ENCODE measurements at regions not wholly inside any gene's neighbourhood (a gene's known extent, or its start where the extent isn't known, plus 50 kb on each side); places are given as distances from the start of the nearest gene placed in this dataset.

DNA sequence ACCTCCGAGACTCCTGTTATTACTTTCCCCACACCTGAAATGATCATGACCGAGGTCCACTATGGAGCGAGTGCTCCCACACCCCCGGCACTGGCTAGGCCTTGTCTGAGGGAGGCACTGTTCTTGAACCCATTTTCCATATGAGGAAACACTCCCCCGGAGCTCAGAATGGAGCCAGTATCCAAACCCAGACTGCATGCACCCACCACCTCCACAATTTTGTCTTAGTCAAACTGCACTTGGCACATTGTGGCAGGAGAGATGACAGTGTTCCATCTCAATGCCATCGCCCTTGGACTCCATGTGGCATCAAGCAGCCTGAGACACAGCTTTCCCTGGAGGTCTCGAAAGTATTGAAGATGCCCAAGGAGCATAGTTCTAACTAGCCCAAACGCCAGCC lies 154.1 kb downstream of the NUP210 start:
- DNase-seq, result no peak

DNA sequence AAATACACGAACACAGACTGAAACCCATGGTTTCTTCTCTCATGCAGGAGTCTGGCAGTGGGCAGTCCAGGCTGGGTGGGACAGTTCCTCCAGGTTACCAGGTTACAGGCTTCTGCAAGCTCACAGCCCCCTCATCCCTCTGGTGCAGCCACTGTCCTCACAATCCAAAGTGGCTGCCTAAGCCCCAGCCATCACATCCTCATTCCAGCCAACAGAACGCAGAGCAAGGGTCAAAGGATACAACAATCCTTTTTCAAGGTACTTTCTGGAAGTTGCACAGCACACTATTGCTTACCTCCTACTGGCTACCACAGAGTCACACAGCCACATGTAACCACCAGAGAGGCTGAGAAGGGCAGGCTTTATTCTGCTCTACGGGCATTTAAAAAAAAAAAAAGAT lies 154.6 kb downstream of the NUP210 start:
- DNase-seq, result no peak

DNA sequence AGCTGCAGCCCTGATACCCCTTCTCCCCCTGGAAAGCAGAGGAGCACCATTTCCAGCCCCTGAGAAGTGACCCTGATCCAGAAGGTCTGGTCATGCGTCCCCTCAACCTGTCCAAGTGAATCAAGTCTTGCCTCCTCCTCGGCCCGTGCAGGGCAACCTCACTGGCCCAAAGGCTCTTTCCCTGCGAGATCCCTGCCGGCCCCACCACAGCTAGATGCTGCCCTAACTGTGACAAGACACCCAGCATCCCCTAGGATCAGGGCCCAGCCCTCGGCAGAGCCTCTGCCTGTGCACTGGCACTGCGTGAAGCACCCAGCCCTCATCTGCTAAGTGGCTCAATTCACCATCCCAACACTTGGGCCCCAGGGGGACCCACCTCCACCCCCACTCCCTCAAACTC lies 155.1 kb downstream of the NUP210 start:
- no peak for DNase-seq

DNA sequence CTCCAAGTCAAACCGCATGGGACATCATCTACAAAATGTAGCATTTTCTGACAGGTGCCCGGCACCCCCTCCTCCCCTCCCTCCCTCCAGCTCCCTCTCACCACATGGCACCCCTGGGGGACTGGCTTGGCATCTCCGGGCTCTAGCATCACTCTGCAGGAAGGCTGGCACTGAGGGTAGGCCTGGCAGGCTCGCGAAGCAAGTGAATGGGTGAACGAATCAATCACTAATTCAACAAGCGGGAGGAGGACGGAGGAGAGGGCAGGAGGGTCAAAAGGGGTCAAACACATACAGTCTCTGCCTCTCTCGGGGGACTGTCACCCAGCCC lies 155.7 kb downstream of the NUP210 start:
- DNase-seq, result no peak

DNA sequence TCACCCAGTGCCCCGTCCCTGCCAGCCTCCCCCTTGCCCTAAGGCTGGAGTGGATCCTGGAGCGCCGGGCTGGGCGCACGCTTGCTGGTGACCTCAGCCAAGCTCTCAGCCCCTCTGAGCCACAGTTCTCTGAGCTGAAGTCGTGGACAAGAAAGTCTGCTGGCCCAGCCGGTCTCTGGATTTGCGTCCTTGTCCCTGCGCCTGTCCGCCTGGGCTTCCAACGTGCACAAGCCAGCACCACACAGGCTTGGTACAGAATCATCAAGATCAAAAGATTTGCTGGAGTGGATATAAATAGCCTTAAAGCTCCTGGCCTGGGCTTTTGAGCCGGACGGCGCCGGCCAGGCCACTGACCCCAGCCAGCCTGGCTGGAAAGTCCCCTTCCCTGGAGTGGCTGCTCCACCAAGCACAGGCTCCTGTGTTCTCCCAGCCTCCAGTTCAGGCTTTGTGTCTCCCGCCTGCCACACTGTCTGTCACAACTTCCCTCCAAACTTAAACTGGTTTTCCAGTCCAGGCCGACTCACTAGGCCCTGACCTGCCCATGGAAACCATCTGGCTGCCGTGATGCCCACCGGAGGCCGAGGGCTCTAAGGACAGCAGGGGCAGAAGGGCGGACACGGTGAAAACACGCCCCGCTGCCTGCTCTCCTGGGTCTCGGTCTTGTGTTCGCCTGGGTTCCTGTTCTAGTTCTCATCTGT lies 156.2 kb downstream of the NUP210 start:
- peak in 4 of 56 donors; percentile 13 to 59 (median 25) for DNase-seq

DNA sequence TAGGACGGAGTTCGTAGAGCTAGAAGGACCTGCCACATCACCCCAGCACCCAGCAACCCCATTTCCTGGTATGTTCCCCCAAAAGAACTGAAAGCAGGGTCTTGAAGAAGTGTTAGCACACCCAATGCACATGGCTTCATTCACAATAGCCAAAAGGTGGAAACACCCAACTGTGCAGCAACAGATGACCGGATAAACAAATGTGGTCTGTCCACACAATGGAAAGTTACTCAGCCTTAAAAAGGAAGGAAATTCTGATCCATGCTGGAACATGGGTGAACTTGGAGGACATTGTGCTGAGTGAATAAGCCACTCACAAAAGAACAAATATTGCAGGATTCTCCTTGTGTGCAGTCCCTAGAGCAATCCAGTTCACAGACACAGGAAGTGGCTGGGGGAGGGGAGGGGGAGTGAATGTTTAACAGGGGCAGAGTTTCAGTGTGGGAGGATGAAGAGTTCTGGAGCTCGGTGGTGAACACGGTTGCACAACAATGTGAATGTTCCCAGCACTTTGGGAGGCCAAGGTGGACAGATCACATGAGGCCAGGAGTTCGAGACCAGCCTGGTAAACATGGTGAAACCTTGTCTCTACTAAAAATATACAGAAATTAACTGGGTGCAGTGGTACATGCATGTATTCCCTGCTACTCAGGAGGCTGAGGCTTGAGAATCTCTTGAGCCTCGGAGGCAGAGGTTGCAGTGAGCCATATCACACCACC lies 157.5 kb downstream of the NUP210 start:
- DNase-seq, result no peak

DNA sequence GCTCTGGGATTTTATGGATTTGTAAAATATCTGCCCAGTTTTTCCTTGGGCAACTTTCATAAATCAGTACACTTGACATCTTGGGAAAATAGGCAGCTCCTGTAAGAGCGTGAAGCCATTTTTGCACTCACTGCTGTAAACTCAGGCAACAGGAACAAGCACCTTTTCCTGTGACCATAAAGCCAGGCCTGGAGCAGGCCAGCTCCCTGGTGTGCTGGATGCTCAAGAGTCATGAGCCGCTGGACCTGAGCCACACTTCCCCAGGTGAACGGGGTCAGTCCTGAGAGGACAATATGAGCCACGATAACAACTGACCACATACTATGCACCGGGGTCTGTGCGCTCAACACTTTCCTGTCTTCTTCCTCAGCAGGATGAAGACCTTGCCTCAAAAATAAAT lies 158.2 kb downstream of the NUP210 start:
- no peak for DNase-seq

DNA sequence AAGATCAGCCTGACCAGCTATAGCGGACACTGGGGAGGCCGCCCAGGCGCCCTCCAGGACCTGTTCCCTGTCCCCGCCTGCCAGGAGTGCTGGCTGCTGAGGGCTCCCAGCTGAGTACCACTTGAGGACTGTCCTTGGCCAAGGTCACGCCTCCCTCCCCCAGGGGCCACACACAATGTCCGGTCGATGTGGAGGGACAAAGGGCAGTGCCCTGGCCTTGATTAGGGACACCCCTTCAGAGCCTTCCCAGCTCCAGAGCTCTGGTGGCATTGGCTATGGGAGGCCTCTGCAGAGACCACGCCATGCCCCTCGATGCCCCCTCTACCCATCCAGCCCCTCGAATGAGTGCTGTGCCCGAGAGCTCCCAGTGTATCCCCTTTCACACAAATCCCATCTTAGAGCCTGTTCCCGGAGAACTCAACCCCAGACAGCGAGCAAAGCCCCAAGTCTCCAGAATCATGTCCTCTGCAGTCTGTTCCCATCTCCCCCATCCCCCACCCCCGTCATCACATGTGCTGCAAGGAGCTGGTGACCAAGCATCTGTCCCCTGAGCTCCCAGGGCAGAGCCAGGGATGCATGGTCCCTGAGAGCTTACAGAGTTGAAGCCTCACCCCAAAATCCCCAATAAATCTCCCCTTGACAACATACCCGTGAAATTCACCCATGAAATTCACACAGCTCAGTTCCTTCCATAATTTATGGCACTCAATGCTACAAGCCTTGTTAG lies 158.9 kb downstream of the NUP210 start:
- DNase-seq, result no peak

DNA sequence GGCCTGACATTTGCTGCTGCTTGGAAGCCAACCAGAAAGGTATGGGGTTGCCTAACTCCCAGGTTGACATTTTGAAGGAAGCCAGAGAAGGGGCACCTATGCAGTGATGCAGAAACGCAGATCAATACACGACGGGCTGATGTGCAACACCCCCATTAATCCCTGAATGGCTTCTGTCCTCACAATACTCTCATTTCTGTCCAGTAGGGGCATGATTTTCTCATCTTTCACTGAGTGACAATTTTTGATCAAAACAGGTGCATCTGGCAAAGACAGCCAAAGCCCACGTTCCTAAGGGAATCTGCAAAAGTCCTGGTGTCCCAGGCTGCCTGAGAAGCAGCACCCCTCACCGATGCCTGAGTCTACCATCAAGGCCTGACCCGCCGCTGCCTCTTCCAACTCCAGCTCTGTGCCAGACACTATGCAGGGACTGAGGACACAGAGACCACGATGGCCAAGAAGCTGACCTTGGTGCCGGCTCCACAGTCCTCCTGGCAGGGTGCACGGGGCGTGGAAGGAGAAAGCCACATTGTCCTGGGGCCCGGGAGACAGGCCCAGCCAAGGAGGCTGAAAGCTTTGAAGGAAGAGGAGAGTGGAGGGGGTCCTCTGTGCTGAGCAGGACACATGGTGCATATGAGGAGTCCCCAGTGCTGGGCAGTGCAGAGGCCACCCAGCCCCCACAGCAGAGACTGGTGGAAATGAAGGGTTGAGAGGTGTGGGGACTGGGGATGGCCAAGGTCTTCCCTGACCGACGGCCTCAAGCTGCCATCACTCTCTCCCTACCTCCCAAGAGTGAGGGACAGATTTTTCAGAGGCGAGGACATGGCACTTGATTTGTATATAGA lies 159.6 kb downstream of the NUP210 start:
- no peak for DNase-seq

DNA sequence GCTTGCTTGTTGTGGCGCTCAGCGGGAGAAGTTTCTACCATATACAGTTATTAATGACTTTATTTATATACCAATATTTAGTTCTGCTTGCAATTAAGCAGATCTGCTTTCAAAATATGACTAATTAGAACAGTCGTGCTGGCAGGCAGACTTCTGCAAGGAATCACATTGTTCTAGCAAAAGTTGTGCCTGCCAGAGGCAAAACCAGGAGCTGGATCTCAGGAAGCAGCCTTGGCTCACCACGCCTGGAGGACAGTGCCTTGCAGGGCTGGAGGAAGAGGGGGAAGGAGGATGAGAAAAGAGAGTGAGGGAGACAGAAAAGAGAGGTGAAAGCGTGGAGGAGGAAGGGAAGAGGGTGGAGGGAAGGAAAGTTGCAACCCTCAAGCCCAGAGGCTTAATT lies 160.3 kb downstream of the NUP210 start:
- no peak for DNase-seq

DNA sequence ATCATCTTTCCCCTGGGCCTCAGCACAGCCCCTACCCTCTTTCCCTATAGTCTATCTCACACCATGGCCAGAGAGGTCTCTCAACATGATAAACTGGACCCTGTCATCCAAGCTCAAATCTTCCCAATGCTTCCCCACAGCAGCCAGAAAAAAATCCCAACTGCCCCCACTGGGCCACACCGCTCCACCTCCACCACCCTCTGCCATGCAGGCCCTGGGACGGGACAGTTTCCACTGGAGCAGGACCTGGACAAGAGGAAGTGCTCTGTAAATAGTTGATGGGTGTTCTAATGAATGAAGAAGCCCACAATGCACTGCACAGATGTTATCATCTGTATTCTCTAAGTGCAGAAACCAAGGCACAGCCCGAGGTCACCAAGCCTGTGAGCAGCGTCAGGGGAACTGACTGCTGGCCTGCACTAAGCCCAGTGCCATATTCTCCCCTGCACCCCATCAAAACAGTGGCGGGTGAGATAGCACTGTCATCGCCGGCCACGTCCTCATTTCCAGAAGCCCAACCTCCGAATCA lies 161.1 kb downstream of the NUP210 start:
- DNase-seq, result no peak

DNA sequence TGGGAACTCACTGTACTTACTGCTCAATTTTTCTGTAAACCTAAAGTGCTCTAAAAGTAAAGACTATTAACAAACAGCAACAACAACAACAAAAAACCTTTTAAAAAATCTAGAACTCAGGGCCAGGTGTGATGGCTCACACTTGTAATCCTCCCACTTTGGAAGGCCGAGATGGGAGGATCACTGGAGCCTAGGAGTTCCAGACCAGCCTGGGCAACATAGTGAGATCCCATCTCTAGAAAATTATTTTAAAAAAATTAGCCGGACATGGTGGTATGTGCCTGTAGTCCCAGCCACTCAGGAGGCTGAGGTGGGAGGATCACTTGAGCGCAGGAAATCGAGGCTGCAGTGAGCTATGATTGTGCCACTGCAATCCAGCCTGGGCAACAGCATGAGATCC lies 161.8 kb downstream of the NUP210 start:
- no peak for DNase-seq

DNA sequence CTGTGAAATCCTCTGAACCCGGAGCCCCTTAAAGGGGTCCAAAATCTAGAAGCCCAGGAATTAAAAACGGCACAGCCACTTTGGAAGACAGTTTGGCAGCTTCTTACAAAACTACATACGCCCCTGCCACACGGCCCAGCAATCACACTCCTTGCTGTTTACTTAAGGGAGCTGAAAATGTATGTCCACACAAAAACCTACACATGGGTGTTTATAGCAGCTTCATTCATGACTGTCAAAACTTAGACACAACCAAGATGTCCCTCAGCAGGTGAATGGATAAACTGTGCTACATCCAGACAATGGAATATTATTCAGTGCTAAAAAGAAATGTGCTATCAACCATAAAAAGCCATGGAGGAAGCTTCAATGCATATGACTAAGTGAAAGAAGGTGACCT lies 162.5 kb downstream of the NUP210 start:
- DNase-seq, result no peak

DNA sequence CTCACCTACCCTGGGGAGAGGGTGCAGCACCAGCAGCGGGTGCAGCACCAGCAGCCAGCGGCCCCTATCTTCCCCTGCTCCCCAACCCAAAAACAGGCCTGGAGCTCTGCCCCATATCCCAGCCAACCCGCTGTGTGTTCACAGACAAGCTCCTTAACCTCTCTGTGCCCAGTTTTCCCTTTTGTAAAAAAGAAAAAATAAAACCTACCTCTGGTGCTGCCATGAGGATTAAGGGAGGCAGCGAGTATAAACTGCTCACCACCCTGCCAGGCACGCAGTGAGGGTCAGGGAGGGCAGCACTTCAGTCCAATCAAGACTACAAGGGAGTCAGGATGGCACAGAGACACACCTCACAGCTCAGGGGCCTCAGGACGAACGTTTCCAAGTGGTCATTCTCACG lies 163.3 kb downstream of the NUP210 start:
- DNase-seq, result no peak

DNA sequence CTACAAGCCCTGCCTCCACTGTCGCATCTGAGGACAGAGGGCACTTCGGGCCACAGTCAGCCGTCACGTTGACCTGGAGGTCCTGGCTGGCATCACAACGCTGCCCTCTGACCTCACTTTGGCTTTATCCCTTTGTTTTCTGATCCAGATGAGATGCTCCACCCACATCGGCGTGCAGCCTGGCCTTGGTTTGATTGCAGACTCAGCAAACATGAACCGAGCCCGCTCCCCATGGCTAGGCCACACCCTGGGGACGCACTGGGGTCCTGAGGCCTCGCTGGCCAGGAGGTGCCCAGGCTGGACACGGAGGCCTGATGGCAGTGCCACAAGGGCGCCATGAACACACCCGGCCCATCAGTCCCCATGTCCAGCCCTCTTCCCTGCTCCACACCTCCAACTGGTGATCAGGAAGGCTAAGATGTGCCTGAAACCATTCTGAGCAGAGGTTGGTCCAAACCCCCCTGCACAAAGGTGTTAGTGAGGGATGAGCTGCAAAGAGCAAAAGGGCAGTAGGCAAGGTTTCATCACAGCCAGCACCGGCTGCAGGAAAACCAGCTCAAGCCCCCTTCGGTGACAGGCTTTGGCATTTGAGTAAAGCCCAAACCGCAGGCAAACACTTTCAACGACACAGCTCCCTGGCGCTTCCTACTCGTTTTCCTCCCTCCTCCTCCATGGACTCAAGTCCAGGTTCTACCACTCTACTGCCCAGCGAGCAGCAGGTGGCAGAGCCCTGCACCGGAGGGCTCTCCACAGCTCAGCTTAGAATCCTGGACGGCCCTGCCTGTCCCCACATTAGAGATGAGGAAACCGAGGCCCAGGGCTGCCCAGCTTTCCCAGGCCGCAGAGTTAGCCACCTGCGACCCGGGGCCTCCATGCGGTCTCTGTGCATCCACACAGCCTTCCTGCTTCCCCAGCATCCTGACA lies 165.8 kb downstream of the NUP210 start:
- no peak for DNase-seq

DNA sequence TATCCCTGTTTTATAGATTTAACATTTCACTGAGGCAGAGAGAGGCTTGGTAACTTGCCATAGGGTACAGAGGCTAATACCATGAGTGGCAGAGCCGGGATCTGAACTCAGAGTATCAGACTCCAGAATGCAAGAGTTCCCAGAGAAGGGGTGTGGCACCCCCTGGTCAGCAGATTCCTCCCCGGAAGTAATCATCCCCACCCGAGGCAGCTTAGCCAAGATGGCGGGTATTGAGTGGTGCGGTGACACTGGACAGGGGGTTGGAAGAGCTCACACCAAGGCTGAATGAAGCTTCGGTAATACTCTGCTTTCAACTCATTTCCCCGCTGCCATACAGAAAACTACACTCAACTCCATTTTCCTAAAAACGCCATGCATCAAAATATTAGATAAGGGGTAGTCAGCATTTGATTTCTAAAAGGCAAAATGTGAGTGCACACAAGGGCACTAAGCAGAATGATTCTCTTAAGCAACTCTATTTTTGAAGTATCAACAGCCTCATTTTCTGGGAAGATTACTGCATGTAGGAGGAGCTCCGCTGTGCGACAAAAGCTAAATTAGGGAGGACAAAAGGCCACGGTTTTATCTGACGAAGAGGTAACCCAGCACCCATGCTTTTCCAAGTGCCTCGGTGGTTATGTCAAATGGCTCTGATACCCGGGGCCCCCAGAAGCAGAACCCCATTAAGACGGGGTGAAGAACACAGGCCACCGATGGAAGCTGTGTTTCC lies 166.7 kb downstream of the NUP210 start:
- peak in 1 of 56 donors; percentile 9 for DNase-seq

DNA sequence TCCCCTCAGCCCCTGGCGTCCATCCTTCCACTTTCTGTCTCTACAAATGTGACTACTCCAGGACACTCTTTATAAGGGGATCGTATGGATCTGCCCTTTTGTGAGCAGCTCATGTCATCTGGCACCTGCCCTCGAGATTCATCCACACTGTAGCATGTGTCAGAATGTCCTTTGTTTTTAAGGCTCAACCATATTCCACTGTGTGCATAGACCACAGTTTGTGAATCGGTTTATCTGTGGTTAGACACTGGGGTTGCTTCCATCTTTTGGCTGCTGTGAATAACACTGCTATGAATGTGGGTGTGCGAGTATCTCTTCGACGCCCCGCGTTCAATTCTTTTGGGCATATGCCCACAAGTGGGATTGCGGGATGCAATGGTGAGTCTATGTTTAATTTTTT lies 167.9 kb downstream of the NUP210 start:
- no peak for DNase-seq

DNA sequence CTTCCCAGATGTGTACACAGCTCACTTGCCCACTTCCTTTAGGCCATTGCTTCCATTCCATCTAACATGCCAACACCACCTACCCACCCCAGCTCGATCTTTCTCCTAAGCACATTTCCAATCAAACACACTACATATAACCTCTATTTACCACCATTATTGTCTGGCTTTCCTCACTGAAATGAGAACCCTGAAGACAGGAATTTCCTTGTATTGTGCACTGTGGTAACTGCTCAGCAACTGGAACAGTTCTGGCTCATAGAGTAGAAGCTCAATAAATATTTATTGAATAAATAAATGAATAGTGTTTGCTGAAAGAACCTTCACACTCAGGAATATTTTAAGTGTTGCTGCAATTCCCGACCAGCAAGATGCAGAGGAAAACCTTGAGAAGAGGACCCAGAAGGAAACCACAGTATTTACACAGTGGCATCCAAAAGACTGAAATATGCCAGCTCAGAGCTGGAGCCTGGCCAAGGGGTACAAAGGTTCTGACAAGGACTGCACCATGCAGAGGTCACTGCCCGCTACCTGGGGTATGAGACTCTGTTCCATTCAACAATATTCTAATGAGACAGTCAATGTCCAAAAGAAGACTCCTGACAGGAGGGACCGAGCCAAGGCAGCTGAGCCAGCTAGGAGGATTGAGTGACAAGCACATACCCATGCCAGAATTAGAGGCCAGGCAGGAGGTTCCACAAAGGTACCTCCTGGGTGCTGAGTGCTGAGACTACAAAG lies 168.8 kb downstream of the NUP210 start:
- DNase-seq, result no peak

Measured in nucleus accumbens (tissue), 56 donors.